Endothelial cell of umbilical vein (primary cell): ENCODE measurements at regions not wholly inside any gene's neighbourhood (a gene's known extent, or its start where the extent isn't known, plus 50 kb on each side); places are given as distances from the start of the nearest gene placed in this dataset.

ENCODE experiments used
- CTCF ChIP-seq, 2 donors: IDR thresholded peaks; 1 replicate in 1 of 2; 2 replicates in 1 of 2; pipeline ENCODE4 v1.5.1; 2011; ENCODE audit warnings: low read length in 2 of 2, mild to moderate bottlenecking in 2 of 2, moderate library complexity in 2 of 2, control low read depth in 1 of 2, inconsistent platforms in 1 of 2, low read depth in 1 of 2; ENCODE audit not compliant: insufficient read depth in 1 of 2; ENCODE audit errors: extremely low read depth in 1 of 2
- EZH2 ChIP-seq: IDR thresholded peaks from 2 replicates; pipeline ENCODE4 v1.6.1; 2012; ENCODE audit warnings: borderline replicate concordance, low read depth, mild to moderate bottlenecking, moderate library complexity, low read length, inconsistent platforms; ENCODE audit not compliant: severe bottlenecking
- JUN ChIP-seq: IDR thresholded peaks from 2 replicates; pipeline ENCODE4 v1.6.1; 2011; ENCODE audit warnings: borderline replicate concordance, low read depth; ENCODE audit not compliant: insufficient read length, insufficient read depth
- MAX ChIP-seq: IDR thresholded peaks from 2 replicates; pipeline ENCODE4 v1.6.1; 2011; ENCODE audit not compliant: insufficient read depth, insufficient read length
- MYC ChIP-seq: IDR thresholded peaks from one replicate; pipeline ENCODE4 v1.6.1; 2011; ENCODE audit warnings: mild to moderate bottlenecking, low read depth, low read length

- TF ChIP-seq EZH2 (no peak), MYC (no peak), CTCF (IDR thresholded peaks at IDR 0.05; ENCODE audit: extremely low read depth in 1 of 2, insufficient read depth in 1 of 2, low read depth in 1 of 2, low read length in 2 of 2) (no peak), JUN (no peak), MAX (no peak)
Observed at GRCh38 chr5:3145641-3146040, 394.2 kb upstream of the IRX2 start.
